Muscle of arm (tissue), 1 donor: ENCODE measurements at regions not wholly inside any gene's neighbourhood (a gene's known extent, or its start where the extent isn't known, plus 50 kb on each side); places are given as distances from the start of the nearest gene placed in this dataset.
"Not testable (repeated sequence)": the region's sequence is repeated elsewhere in the genome, so short reads cannot be mapped to it uniquely, and the experiment has no call there.

Experiments
- DNase-seq: peaks from one replicate; pipeline ENCODE4 v3.0.0-alpha.2; 2013

DNA sequence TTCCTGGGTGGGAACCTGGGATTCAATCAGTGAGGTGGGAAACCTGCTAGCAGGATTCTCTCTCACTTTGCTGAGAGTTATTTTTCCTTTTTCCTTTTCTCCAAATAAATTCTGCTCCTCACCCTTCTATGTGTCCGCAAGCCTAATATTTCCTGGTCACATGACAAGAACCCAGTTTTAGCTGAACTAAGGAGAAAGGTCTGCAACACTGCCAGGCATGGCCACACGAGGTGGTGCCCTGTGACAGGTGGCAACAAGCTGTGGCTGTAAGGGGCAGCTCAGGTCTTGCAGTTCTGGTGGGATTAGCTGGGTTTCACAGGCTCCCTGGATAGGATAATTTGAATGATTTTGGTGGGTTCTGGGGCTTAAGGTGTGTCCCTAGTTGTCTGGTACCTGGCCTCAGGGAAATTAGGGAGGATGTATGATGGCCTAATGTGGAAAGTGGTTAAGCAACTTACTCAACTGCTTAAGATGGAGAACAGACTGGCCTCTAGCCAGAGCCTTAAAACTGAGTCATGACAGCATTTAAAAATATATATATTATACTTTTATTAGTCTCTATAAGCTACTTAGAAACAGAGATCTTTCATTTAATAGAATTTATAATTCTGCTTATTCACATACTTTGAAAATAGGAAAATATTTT, 215.0 kb downstream of the IL15 start:
- DNase-seq, result no peak

DNA sequence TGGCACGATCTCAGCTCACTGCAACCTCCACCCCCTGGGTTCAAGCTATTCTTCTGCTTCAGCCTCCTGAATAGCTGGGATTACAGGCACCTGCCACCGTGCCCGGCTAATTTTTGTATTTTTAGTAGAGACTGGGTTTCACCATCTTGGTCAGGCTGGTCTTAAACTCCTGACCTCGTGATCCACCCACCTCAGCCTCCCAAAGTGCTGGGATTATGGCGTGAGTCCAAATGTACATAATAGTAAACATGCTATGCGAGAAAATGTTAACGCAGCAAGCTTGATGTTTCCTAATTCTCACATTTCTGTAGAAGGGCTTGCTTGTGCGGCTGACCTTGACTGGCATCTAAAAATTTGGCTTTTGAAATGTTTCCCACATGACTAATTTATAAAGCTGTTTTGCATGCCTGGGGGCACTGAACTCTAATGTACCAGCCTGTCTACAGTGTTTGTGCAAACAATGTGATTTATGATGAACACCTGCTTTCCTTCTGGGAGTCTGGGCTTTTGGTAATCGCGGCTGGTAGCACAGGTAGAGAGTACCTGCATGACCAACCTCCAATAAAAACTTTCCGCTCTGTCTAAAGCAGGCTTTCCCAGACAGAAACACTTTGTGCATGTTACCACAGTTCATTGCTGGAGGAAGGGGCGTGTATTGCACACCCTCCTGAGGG, 216.8 kb downstream of the IL15 start:
- DNase-seq, result no peak

DNA sequence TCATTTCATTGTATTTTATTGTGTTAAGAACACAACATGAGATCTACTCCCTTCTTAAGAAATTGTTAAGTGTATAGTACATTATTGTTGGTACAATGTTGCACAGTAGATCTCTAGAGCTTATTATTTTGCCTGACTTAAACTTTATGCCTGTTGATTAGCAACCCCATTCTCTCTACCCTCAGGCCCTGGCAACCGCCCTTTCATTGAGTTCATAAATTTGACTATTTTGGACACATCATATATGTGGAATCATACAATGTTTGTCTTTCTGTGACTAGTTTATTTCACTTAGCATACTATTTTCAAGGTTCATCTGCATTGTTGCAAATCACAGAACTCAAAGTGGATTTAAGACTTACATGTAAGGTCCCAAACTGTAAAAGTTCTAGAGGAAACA, 222.1 kb downstream of the IL15 start:
- no peak for DNase-seq

DNA sequence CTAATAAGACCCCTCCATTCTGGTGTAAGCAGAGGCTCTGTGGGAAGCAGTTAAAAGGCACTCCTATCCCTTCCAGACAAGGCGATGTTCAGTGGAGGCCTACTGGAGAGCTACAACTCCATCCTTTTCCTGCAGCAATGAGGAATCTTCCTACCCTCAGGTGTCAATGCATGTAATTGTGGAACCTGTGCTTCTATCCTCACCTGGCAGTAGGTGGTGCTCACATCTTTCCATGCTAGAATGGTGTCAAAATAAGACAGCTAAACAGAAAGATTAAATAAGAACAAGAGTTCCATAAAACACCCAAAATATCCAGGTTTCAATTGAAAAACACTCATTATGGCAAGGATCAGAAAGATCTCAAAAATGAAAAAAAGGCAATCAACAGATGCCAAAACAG, 224.6 kb downstream of the IL15 start:
- no peak for DNase-seq

DNA sequence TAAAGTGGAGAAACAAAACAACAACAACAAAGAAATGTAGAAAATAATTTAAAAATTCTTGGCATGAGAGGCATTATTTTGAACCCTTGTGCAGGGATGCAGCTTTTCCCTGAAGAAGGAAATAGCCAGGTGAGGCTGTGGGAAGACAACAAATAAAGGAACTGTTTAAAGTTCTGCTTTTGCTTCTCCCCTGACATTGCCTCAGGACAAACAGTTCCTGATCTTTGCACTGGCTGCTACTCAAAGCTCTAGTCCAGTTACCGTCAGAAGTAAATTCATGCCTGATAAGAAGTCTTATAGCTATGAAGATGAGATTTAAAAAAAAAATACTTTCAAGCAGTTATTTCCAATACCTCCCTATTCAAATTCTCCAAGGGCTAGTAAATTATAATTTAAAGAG, 233.8 kb downstream of the IL15 start:
- DNase-seq, result no peak

DNA sequence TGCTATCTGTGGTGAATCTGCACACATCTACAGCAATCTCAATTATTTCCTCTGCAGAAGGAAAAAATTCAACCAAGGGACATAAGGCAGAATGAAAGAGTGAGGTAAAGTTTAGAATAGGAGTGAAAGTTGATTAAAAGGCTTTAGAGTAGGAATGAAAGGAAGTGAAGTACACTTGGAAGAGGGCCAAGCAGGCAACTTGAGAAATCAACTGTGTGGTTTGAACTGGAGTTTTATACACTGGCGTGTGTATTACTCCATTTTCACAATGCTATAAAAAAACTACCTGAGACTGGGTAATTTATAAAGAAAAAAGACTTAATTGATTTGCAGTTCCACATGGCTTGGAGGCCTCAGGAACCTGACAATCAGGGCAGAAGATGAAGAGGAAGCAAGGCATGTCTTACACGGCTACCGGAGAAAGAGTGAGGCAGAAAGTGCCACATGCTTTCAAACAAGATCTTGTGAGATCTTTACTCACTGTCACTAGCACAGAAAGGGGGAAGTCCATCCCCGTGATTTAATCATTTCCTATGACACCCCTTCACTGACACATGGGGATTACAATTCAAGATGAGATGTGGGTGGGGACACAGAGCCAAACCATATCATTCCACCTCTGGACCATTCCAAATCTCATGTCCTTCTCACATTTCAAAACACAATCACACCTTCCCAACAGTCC, 234.8 kb downstream of the IL15 start:
- no peak for DNase-seq

DNA sequence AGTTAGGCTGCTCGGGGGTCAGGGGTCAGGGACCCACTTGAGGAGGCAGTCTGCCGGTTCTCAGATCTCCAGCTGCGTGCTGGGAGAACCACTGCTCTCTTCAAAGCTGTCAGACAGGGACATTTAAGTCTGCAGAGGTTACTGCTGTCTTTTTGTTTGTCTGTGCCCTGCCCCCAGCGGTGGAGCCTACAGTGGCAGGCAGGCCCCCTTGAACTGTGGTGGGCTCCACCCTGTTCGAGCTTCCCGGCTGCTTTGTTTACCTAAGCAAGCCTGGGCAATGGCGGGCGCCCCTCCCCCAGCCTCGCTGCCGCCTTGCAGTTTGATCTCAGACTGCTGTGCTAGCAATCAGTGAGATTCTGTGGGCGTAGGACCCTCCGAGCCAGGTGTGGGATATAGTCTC, 246.3 kb downstream of the IL15 start:
- DNase-seq, result not testable (repeated sequence)

DNA sequence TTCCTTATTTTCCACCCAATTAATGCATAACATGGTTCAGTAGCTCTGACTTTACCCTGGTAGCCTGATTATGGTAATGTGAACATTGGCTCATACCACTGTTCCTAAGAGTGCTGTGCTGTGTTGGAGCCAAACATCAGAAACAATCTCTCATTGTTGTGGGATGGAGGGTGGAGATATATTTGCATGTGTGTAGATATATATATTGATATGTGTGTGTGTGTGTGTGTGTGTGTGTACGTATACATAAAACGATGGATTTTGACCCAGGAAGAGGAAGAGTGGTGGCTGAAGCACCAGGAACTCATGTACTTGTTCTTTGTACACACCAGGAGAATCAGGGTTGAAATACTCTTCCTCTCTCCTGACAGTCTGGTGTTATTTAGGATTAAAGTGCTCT, 247.7 kb downstream of the IL15 start:
- DNase-seq, result no peak

DNA sequence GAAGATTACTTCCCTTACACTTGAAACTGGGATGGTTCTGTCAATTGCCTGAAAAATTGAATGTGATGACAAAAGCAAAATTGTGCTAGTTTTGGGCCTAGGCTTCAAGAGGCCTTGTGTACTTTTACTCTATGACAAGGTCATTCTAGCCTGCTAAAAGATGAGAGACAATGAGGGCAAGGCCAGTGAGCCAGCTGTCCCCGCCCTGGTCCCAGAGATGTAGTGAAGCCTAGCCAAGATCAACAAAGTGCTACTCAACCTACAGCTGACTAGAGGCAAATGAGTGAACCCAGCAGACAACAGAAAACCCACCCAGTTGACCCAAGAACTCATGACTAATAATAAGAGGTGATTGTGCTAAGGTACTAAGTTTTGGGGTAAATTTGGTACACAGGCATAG, 248.7 kb downstream of the IL15 start:
- DNase-seq, result no peak

DNA sequence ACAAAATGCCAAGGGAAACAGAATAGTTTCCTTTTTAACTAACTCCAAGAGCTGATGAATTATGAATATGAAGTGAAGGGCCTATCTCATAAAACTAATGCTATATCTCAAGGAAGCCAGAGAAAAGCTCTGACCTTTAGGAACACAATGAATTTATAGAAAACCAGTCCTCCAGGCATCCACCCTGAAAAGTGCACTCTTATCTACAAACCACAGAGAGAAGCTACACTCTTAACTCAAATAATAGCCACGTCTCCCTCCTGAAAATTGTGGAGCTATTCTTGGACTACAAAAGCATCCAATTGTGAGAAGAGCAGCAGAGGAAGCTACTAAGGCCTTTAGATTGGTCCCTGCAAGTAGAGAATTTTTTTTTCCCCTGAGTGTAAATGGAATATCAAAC, 253.9 kb downstream of the IL15 start:
- DNase-seq, result no peak

DNA sequence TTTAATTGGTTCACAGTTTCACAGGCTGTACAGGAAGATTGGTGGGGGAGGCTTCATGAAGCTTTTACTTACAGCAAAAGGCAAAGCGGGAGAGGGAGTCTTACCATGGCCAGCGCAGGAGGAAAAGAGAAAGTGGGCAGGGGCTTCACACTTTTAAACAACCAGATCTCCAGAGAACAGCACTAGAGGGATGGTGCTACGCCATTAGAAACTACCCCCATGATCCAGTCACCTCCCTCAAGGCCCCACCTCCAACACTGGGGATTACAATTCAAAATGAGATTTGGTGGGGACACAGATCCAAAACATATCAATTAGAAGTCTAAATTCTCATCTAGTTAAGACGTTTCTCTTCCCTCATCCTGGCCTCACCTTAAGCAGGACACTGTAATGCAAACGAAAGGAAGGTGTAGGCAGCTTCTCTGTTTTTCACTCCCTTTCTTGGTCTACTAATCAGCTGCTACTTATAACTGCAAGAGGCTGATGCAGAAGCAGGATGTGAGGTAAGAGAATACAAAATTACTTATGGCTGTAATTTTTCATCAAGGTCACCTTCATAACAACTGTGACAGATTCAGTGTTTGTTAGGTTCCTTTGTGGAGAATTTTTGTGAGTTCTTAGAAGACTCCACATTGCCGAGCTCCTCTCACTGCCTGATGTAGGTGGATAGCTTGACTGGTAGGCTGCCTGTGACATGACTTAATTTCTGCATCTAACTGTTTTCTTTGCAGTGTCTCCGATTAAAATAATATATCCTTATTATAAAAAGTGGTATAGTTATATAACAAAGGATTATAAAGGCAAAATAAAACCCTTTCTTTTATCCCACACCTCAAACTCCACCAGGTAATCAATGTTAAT, 255.1 kb downstream of the IL15 start:
- no peak for DNase-seq

DNA sequence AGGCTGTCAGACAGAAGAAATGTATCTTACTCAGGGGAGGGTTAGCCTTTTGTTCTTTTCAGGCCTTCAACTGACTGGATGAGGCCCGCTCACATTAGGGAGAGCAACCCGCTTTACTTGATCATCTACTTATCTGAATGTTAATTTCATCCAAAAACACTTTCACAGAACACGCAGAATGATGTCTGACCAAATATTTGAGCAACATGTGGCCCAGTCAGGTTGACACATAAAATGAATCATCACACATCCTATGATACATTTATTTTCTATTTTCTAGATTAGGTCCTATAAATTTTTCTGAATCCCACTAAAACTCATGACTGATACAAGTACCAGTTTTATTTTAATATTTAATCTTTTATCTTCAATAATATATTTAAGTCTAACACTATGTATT, 260.3 kb downstream of the IL15 start:
- DNase-seq, result no peak

DNA sequence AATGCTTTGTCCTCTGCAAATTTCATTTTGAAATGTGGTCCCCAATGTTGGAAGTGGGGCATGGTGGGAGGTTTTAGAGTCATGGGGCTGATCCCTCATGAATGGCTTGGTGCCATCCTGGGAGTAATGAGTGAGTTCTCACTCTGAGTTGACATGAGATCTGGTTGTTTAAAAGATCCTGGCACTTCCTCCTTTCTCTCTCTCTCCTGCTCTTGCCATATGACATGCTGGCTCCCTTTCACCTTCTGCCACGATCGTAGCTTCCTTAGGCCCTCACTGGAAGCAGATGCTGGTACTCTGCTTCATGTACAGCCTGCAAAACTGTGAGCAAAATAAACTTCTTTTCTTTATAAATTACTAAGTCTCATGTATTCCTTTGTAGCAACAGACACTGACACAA, 262.0 kb downstream of the IL15 start:
- no peak for DNase-seq

DNA sequence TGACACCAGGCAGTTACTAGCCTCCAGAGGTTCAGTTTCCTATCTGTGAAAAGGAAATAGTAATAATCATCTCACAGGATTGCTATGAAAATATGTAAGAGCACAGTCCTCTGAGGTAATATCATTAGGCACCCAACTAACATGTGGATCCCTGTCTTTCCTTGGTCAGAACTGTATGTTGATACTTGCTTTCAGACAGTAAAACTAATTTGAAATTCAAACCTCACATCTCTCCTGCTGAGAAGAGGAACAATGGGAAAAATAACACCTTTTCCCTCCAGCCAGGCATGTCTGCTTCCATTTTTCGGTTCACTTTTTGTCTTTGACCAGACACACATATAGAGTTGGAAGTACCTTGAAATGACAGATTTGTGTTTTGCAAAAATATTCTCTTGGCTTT, 262.7 kb downstream of the IL15 start:
- DNase-seq, result no peak

DNA sequence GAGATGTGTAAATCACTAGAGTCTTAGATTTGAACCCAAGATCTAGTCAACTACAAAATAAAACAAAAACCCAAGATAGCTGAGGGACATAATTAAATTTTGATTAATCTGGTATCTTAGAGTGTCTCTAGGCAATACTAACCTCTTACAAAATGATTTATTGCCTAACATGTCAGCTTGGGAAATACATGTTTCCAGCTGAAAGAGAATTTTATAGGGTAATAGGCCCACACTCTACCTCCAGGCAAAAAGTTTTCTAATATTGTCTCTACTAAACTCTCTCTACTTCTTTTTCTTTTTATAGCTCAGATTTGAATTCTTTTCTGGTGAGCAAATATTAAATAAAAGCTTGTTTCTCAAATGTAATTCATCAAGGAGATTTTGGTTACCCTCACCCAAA, 263.2 kb downstream of the IL15 start:
- DNase-seq, result no peak

DNA sequence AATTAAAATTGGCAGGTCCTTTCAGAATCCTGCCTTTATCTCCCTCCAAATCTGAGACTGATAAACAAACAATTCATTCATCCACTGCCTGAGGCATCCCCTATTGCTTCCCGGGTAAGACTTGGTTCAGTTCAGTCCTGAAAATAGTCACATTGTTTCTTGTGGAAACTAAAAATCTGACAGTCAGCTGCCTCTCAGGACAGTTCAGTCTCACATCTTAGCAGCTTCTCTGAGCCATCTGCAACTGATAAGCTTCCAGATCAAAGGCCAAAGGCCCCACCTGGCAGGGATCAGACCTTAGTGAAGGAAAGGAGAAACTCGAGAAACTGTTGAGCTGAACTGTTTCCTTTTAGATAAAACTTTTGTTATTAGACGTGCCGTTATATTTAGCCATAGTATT, 264.5 kb downstream of the IL15 start:
- DNase-seq, result no peak

DNA sequence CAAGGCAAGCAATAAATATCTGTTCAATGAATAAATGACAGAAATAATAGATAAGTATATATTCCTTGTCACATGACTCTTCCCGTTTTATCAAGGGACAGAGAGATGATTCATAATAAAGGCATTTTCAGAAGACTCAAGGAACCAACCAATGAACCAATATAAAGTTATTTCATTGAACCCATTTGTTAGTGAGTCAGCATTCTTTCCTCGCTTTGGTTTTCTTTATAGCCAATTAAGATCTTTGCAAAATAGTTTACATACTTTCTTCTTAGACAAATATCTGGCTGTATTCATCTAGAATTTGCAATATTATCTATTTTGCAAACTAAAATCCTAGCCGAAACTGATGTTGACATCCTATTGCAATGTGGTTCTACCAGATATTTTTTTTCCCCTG, 269.4 kb downstream of the IL15 start:
- DNase-seq, result no peak

DNA sequence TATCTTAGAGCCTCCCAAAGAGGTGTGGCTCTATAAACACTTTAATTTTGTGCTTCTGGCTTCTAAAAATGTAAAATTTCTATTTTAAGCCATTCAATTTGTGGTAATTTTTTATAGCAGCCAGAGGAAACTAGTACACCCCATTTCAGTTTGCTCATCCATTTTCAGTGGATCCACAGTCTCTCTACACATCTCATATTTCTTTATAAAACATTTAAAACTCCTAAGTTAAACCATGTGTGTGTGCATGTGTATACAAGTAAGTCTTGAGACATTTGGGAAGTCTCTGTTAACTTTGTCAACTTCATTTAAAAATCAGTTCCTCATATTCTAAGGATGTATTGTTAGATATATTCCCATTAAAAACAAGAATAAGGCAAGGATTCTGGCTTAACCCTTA, 273.2 kb downstream of the IL15 start:
- DNase-seq, result no peak

DNA sequence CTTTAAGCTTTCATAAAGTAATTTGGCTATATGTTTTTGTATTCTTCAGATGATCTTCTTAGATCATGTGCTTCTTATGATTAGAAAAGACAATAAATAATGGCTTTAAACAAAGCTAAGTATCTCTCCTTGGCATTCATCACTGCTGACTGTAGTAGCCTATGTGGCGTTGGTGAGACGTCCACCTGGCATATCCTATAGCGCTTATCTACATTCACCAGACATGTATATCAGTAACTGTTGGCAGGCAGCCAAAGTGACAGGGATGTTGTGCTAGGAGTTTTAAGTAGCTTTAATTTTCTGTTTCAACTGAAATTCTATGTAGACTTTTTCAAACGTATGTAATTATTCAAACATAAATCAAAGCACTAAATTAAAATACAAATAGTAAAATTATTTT, 276.4 kb downstream of the IL15 start:
- peak; percentile 2 for DNase-seq

DNA sequence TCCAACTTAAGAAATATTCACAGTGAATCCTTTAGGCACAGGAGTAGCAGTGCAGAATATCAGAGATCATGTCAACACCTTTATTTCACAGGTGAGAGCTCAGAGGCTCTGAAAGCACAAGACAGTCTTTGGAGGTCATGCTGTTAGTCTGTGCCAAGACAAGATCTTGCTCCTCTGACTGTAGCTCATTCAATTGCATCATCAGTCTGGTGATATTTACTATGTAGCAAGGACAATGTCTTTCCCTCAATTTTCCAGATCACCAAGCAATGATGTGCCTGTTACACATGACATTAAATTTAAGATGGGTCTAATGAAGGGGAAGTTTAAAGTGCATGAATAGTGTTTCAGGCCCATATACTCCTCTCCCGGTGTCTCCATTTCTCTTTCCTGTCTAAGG, 277.5 kb downstream of the IL15 start:
- DNase-seq, result no peak

DNA sequence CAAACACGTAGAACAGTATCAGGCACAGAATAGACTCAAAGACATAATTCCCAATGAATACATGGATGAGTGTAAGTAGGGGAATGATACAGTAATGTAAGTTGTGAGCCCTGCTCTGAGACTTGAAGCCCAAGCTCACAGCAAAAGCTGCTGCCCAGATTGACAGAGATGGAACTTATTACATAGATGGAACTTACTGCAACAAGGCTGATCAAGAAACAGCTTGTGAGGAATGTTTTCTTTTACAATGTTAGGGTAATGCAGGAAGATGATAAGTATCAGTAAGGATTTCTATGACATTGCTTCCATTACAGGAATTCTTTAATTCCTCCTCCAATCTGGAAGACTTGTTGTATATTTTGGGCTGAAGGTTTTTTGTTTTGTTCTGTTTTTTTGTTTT, 278.4 kb downstream of the IL15 start:
- DNase-seq, result no peak

DNA sequence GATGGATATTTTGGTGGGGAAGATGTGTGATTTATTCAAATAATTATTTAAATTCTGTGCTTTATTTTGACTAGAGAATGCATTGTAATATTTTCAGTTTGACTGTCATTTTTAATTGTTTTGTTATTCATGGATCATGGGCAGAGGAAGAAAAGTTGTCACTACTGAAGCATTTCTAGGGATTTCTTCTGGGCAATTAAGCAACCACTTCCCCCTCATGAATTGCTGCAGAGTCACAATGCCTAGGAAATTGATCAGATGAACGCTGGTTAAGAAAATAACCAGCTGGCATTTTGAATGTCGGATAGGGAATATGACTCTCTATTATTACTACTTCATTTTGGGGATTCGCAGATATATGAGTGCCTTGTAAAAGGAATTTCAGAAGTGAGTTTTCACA, 283.3 kb downstream of the IL15 start:
- DNase-seq, result no peak

DNA sequence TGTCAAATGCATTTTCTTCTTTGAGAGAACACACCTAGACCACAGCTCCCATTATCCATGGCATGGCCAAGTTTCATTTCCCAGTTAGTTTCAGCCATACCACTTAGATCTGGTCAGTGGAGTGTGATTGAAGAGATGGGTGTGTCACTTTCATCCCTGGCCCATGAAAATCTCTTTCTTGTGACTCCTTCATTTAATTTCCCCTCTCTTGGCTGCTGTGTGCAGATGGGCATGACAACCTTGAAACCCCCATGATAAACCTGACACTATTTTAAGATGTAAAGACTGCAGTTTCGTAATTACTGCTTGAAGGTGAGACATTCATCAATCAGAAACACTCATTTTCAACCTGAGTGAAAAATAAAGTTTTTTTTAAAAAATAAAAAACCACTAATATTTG, 284.9 kb downstream of the IL15 start:
- DNase-seq, result no peak
